HG03460 (cell line): ENCODE measurements at regions not wholly inside any gene's neighbourhood (a gene's known extent, or its start where the extent isn't known, plus 50 kb on each side); places are given as distances from the start of the nearest gene placed in this dataset.

Source experiments
- ATAC-seq: cut with Tn5 transposase; IDR thresholded peaks from one replicate; pipeline ENCODE4 v1.9.1; 2021; ENCODE audit not compliant: unreplicated experiment

DNA sequence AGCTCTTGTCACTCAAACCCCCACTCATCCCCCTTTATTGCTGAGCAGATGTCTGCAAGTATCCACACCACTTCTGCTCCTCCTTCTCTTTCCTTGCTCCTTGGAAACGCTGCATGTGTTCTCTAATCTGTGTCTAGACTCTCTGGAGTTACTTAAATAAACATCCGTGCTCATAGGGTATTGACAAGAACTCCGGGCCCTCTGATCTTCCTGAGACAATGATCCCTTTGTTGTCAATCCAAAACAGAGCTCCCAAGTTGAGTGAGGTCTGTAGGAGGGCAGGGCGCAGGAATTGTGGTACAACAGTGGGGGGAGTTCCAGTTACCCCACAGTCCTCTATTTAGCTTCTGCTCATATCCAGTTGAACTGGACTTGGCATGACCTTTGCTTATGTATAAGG is 489.0 kb downstream of the SNAPC1 start:
- ATAC-seq = no peak

- no peak for ATAC-seq
Measured at GRCh38 chr14:62253171-62253570, 491.0 kb downstream of the SNAPC1 start.

GRCh38 chr14:62253911-62254310 is 491.7 kb downstream of the SNAPC1 start:
- no peak for ATAC-seq

DNA sequence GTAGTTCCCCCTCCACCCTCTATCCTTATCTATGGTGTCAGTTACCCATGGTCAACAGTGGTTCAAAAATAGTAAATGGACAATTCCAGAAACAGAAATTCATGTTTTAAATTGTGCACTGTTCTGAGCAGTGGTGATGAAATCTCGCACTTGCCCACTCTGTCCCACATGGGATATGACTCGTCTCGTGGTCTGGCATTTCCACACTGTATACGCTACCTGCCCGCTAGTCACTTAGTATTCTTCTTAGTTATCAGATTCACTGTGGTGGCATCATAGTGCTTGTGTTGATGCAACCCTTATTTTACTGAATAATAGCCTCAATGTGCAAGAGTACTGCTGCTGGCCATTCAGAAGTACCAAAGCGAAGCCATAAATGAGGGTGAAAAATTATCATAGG is 507.0 kb downstream of the SNAPC1 start:
- ATAC-seq = no peak

DNA sequence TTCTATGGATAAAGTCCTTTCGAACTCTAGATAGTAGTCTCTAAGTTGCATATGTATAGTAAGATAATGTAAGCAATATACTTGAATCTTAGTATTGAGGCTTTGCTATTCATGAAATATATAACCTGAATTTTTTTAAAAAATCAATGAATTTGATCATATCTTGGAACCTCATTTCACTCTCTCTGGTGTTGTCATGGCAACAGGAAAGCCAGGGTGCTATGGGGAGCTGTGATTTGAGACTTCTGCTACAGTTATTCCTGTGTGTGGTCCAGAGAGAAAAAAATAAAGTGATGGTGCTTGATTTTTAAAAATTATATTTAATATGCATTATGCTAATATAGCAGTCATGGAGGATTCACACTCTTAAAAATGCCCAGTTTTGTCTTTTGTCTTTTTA is 508.0 kb downstream of the SNAPC1 start:
- no peak for ATAC-seq

DNA sequence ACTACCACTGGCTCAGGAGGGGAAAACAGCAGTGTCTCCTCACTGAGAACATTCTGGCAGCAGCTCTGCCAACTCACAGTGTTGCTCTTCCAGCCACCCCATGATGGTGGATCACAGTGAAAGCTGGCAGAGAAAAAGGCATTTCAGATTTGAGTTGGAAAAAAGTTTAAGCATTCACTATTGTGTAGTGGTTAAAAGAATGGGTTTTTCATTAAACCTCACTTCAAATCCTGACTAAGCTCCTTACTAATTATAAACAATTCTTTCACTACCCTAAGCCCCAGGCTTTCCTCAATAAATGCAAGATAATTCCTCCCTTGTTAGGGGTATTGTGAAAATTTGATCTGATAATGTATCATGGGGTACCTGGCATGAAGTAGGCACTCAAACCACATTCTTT is 518.1 kb downstream of the SNAPC1 start:
- no peak for ATAC-seq

DNA sequence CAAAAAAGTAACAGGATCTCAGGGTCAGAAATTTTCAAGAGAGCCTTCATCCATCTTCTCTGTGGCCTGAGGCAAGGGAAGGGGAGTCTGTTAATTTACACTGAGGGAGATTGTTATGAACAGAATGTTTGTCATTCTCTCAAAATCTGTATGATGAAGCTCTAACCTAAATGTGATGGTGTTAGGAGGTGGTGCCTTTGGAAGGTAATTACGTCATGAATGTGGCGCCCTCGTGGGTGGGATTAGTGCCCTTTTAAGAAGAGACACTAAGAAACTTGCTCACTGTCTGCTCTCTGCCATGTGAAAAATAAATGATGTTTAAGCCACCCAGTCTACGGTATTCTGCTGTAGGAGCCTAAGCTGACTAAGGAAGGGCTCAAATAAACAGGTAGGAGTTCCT is 521.6 kb downstream of the SNAPC1 start:
- ATAC-seq = no peak

DNA sequence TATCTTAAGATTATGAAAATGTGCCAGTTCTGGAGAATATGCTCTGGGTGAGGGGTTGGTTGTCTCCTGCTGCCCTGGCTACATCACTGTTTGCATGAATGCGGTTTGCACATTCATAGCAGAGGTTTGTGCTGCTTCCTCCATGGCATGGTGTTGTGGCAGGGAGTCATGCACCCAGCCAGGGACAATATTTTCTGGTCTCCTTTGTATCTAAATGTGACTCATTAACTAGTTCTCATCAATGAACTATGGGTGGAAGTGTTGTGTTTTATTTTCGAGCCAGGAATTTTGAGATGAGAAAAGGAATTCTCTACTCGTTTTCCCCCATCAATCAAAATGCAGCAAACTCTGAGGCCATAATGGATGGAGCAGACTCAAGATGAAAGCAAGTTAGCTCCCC is 527.3 kb downstream of the SNAPC1 start:
- no peak for ATAC-seq

DNA sequence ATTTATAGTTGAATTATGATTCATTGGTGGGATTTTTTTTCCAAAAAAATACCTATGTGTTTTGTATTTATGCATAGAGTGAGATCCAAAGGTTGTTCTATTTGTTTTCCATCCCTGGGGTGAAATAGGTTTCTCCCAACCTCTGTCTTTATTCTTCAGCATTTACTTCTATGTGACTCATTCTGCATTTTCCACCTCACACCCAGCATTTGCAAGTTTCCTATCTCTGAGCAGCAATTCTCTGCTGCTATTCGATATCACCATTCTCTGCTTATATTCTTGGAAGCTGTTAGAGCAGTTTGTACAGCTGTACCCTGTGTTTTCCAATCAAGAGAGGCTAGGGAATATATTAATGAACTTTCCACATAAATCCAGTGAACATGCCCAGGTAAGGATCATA is 538.9 kb downstream of the SNAPC1 start:
- ATAC-seq = no peak

GRCh38 chr14:62301911-62302310 is 539.7 kb downstream of the SNAPC1 start:
- no peak for ATAC-seq

- ATAC-seq = no peak
Measured at GRCh38 chr14:62303437-62303836, 541.2 kb downstream of the SNAPC1 start.

DNA sequence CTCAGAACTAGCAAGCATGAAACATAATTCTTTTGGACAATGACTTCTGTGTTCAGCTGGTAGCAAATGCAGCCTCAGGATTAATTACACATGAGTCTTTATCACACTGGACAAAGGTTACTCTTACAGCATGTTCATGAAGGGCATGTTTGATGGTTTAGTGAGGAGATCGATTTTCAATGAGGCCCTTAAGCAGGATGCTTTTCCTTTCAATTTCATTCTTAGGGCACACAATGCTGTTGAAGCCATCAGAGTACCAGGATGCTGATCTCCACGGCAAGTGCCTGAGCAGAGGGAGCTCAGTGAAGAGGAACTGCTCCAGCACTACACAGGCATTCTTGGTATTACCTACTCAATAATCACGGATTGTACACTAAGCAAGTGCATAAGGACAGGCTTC is 542.0 kb downstream of the SNAPC1 start:
- ATAC-seq = no peak

DNA sequence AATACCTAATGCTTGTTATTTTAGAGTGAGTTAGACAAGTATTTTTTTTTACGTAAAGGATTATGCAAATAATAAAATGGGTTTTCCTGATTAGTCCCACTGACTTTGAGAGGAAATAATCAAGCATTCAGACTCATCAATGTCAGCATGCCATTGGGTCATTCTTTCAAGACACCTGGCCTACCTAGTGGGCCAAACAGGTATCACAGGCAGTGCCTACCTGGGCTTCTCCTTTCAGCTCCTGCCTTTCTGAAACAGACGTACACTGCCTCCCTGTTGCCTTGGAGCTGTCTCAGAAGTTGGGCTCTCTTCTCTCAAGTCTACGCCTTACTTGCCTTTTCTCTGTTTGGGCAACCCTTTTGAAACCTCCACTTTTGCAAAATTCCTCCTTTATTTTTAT is 545.6 kb downstream of the SNAPC1 start:
- no peak for ATAC-seq

- ATAC-seq = no peak
Measured at GRCh38 chr14:62308316-62308715, 546.1 kb downstream of the SNAPC1 start.

DNA sequence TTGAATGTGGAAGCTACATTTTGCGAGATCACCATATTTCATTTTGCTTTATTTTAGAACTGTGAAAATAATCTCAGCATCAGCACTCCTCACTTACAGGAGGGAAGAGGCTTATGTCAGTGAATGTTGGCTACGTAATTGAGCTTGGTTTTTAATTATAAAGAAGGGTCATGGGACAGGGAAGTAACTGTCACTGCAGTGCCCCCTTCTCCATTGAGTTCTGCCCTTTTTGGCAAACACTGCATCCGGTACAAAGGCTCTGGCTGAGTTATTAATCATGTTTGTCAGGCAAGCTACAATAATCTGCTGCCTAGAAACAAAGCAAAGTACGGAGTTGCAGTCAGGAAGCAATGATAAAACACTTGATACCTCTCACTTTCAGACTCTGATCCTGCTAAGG is 546.7 kb downstream of the SNAPC1 start:
- ATAC-seq = no peak

DNA sequence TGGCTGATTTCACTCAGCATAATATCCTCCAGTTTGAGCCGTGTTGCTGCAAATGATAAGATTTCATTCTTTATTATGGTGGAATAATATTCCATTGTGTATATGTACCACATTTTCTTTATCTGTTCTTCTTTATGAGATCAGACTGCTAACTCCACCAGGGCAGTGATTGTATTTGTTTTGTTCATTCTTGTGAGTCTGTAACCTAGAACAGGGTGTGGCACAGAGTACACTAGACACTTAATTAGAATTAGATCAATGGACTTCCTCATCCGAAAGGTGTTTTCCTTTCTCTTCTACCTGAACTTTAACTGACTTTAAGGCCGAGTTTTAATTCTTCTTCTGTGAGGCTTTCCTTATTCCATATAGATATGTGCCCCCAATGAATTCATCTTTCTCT is 551.0 kb downstream of the SNAPC1 start:
- ATAC-seq = no peak

GRCh38 chr14:62314221-62314620 is 552.0 kb downstream of the SNAPC1 start:
- ATAC-seq = no peak

- no peak for ATAC-seq
Measured at GRCh38 chr14:62314871-62315270, 552.7 kb downstream of the SNAPC1 start.

GRCh38 chr14:62315631-62316030 is 553.4 kb downstream of the SNAPC1 start:
- ATAC-seq = no peak

DNA sequence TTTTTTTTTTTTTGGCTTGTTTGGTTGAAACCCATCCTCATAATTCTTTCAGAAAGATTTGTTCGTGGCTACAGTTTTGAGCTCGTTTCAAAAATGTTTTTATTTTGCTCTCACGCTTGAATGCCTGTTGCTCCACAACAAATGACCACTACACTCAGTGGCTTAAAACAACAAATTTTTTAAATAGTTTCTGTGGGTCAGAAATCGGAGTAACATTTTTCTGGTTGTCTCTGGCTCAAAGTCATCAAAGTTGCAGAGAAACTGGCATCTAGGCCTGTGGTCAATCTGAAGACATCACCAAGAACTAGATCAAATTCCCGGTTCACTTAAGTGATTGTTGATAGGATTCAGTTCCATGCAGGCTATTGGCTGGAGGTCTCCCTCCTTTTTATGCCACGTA is 560.0 kb downstream of the SNAPC1 start:
- ATAC-seq = no peak

DNA sequence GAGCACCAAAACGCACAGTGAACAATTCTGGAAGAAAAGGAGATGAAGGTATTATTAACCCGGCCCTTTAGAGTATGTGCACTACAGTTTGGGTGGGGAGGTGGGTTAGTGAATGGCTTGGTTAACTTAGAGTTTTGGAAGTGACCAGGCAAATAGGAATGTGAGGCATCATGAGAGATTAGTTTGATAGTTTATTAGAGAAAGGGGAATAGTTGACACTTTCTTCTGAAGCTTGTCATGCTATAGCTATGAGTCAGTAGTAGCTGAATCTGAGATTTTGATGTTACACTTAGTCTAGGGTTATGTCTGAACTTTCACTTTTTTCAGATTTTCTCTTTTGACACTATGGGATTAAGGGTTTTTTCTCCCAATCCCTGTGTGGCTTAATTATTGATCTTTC is 567.2 kb downstream of the SNAPC1 start:
- no peak for ATAC-seq

GRCh38 chr14:62347562-62348011 is 585.4 kb downstream of the SNAPC1 start:
- no peak for ATAC-seq

- ATAC-seq = no peak
Measured at GRCh38 chr14:62357362-62357761, 595.1 kb downstream of the SNAPC1 start.

GRCh38 chr14:62364161-62364560 is 601.9 kb downstream of the SNAPC1 start:
- ATAC-seq = no peak
